ENCODE measurements at regions not wholly inside any gene's neighbourhood (a gene's known extent, or its start where the extent isn't known, plus 50 kb on each side); places are given as distances from the start of the nearest gene placed in this dataset.

DNA sequence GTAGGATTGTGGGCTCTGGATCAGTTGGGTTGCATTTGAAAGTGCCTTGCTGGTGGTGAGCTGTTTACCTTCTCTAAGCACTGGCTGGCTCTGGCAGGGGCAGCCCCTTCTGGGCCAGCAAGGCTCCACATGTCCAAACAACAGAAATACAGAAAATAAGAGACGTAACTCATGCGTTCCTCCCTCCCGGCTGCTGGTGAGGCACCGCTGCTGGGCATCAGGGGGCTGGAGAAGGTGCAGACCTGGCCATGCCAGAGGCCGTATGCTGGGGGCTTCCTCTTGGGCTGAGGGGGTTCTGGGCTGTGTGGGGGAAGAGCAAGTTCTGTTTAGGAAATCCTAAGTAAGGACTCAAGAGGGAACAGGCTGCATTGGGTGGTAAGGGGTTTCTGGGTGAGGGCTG lies 140.6 kb downstream of the URI1 start:
- TF ChIP-seq CTCF (IDR thresholded peaks at IDR 0.05; ENCODE audit: insufficient read depth, low read depth, low read length) (no peak), EZH2 (IDR thresholded peaks at IDR 0.05; ENCODE audit: insufficient read depth, low read length) (no peak)
